SKM-1 treated with dmso at 0.1 percent for 144 hours (cell line): ENCODE measurements at regions not wholly inside any gene's neighbourhood (a gene's known extent, or its start where the extent isn't known, plus 50 kb on each side); places are given as distances from the start of the nearest gene placed in this dataset.

Experiments used
- DNase-seq: peaks from one replicate; lab custom pipeline; 2025; ENCODE audit not compliant: unreplicated experiment; lab: John Stamatoyannopoulos, UW

DNA sequence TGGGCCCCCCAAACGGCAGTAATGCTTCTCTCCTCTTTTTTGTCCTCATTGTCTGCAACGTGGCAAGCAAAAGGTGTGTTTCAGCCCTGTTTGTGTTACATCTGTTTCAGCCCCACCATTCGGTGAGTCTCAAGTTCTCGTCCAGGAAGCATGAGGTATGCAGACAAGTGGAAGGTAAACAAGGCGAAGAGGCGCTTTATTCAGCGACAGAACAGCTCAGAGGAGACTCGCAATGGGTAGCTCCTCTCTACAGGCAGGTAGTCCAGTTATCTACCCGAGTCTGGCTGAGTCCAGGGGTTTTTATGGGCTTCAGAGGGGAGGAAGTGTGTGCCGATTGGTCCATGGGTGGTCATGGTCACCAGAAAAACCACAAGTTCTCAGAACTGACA, 733.4 kb upstream of the CDH7 start:
- DNase-seq = no peak

DNA sequence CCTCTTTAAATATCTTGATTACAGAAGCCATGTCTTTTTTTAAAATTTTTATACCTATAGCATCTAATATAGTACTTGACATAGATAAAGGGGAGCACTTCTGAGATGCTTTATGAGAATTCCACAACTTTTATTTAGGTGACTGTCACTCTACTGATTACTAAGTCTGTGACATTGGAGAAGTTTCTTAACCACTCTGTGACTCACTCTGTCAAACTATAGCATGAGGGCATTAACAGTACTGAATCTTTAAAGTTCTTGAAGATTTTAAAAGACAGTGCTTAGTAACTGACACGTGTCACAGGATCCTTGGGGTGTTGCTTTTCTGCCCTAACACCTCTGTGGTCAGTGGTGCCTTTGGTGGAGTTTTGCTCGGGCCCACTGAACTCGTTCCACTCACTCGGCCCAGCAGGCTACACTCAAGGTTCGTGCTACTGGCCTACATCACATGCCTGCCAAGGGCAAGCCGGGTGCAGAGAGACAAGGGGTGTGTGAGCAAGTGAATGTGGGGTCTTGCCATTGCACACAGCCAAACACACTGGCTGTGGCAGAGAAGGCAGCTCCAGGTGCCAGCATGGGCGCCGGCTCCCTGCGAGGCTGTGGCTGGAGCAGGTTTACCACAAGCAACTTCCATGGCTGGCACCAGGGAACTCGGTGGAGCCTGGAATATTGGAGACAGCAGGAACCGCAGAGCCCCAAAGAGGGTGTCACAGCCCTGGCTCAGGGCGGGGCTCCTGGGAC, 734.0 kb upstream of the CDH7 start:
- DNase-seq = no peak

DNA sequence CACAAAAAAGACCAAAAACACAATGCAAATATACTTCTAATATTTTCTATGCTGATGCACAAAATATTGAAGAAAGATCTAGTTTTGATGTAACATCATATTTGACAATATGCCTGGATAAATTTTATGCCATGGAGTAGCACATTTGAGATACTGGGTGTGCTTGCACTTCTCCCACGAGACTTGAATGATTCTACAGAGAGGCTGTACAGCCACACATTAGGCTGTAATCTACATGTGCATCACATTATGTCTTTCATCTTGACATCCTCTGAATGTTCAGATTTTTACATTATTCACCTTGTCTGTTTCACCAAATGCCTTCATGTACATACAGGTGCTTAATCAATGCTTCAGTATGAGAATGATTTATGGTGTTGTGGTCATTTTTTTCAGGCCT, 756.4 kb upstream of the CDH7 start:
- no peak for DNase-seq

DNA sequence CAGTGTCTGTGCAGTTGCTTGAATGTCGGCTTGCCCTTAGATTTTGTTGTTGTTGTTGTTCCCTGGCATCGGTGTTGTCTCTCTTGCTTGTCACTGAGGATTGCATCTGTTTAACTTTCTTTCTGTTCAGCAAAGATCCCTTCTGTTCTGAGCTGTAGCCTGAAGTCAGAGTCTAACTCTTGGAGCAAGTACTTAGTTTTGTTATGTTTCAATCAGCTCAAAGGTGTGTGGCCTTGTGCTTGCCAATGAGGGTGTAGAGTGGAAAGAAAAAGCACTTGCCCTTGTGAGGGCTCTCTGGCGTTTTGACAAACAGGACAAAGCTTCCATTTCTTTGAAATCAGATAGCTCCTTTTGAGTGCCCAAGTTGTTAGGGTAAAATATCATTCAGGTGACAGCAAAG, 757.1 kb upstream of the CDH7 start:
- DNase-seq = no peak

DNA sequence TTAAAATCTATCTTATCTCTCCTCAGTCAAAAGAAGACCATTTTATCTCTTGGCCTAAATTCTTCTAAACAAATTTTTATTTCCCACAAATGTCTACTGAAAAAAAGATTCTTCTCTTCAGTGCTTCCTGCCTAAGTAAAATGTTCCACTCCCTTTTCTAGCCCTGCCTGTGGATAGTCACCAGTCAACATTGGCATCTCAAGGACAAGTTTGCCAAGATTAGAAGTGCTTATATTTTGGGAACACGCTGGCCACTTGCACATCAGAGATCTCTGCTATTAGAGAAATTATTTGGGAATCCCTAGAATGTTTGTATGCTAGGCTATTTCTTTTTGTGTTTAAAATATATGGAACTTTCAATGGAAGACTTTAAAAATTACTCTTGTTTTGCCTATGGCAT, 758.2 kb upstream of the CDH7 start:
- no peak for DNase-seq

DNA sequence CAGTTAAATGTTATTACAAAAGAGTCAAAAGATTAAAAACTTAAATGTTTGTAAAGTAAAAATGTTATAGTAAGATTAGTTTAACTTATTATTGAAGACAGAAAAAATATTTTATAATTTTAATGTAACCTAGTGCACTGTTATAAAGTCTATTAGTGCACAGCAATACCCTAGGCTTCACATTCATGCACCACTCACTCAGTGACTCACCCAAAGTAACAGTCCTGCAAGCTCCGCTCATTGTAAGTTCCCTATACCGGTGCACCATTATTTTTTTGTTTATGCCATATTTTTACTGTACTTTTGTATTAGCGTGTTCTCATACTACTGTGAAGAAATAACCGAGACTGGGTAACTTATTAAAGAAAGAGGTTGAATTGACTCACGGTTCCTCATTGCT, 759.7 kb upstream of the CDH7 start:
- DNase-seq = no peak

DNA sequence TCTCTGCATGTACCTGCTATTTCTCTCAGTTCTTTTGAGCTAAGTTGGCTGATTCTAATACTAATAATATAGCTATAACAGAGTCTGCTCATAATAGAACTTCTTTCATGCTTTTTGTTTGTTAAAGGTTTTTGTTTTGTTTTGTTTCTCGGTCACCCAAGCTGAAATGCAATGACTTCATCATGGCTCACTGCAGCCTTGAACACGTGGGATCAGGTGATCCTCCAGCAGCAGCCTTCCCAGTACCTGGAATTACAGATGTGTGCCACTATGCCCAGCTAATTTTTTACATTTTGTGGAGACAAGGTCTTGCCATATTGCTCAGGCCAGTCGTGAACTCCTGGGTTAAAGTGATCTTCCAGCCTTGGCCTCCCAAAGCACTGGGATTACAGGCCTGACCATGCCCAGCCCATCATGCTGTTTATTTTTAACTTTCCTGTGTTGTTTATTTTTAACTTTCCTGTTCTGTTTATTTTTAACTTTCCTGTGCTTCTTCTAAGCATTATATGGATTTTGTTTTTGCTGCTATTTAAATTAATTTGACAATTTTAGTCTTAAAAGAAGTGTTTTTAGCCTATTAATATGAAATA, 763.8 kb upstream of the CDH7 start:
- no peak for DNase-seq

DNA sequence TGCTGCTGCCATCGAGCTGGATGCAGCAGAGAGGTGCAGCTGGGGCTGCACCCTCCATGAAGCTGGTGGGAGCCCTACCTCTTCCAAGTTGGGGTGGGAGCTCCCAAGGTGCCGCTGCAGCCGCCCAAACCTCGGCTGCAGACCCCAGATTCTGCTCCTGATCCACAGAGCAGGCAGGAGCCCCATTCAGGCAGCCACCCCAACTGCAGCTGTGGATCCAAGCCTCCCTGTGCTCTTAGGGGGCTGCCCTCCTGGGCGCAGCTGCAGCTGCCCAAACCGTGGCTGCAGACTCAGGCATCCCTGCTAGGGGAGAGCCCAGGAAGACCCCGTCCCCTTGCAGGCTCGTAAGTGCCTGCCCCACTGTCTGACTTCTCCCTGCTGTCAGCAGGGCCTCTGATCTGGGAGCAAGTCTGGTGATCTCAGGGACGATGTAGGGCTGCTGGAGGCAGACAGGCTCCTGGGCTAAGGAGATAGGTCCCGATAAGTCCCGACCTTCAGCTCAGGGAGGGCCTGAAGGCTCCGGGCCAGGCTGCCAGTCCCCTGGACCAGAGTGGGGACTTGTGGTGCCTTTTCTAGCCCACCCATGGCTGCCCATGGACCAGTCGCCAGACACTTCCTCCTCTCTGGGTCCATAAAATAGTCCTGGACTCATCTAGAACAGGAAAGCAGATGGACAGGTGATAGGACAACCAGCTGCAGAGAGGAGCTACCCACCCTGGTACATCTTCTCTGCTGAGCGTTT, 767.1 kb upstream of the CDH7 start:
- DNase-seq = no peak

DNA sequence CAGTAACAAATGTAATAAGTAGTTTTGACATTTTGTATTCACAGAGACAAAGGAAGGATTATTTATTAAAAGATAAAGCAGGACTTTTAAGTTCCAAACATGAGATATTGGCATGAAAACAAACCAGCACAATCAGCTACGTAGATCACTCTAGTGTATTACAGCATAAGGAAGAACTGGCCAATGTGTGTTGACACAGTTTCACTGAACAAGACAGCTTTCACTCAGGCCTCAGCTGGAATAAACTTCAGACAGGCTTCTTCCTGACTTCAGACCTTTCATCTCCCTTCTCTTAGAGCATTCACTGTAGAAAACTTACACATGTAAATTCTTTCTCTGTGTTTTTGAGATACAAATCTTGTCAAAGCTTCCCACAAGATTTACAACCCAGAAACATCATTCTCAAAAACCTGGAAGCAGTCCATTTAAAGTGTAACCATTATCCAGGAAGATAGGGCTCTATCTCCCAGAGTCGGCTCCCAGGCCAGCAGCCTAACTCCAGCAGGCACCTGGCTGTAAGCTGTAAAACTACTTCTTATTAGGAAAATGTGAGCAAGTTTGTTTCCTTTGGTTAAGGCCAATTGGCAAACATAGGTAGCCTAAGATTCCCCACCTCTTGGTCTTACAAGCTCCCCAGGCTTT, 768.3 kb upstream of the CDH7 start:
- no peak for DNase-seq

DNA sequence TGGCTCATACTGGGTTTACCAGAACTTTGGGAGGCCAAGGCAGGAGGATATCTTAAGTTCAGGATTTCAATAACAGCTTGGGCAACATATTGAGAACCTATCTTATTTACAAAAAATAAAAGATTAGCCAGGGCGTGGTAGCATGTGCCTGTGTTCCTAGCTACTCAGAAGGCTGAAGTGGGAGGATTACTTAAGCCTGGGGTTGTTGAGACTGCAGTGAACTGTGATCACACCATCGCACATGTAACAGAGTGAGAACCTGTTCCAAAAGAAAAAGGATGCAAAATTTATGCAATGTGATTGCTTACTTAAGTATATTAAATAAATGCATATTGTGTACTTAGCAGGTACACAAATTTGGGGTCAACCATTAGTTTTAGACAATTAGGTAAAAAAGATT, 768.9 kb upstream of the CDH7 start:
- DNase-seq = no peak

DNA sequence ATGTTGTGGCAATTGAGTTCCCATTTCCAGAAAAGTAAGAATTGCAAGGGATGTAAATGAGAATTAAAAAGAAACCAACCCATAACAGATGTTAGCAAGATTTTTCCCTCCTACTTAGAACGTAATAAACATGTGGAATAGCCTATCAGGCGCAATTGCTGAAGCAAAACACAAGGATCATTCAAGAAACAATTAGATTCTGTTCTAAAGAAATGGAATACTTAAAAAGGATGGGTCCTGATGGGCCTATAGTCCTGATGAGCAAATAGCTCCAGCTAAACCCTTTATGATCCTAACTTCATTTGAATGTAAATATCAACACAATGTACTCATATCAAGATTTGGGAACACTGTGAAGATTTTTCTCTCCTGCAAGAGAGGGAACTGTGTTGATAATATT, 771.0 kb upstream of the CDH7 start:
- no peak for DNase-seq

DNA sequence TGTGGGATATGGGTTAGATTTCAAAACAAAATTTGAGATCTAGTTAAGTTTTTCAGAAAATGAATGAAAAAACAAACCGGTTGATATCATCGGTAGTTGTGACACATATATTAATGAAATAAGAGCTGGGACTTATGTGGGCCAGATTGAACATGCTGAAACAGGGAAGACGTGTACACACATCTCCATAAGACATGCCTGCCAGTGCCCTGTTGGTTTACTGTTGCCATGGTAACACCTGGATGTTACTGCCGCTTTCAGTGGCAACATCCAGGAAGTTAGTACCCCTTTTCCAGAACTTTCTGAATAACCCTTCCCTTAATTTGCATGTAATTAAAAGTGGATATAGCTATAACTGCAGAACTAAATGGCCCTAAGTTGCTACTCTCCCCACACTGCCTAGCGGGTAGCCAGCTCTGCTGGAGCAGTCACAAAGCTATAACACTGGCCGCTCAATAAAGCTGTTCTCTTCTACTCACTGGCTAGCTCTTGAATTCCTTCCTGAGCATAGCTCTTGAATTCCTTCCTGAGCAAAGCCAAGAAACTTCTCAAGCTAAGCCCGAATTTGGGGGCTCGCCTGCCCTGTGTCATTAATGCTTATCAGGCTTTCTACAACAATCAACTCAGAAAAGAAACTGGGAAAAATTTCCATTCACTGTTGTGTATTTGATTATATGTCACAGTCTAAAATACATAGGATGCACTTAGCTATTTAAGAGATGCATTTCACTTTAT, 776.3 kb upstream of the CDH7 start:
- no peak for DNase-seq

DNA sequence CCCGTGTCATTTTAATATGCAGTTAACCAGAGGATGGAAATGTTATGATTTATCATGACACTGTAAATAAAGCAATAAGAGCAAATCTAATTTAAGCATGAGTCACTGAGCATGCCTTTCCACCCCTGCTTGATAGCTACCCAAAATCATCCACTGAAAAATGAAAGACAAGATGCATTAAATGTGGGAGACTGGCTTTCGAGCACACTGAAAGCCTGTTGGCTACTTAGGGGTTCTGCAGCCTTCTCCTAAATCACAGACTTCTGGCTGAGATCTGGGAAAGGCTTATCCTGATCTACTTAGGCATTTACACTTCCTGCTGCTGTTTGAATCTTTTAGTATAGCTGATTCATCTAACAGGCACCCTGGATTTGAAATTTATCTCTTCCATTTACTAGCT, 778.3 kb upstream of the CDH7 start:
- no peak for DNase-seq

DNA sequence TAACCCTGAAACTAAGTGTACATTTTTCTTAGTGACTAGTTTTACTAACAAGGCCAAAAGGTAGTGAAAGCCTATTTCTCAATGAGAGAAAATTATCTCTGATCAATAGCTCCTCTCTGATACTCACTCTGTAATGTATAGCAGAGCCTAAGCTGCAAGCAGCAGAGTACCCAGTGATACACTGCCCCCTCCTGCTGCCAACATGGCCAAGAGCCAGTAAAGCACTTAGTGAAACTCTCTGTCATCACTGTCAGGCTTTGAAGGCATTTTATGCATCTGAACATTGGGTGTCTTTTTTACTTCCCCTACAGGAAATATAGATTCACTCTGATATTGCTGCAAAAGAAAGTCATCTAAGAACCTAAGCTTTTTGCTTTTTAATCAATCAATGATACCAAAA, 784.1 kb upstream of the CDH7 start:
- DNase-seq = no peak

DNA sequence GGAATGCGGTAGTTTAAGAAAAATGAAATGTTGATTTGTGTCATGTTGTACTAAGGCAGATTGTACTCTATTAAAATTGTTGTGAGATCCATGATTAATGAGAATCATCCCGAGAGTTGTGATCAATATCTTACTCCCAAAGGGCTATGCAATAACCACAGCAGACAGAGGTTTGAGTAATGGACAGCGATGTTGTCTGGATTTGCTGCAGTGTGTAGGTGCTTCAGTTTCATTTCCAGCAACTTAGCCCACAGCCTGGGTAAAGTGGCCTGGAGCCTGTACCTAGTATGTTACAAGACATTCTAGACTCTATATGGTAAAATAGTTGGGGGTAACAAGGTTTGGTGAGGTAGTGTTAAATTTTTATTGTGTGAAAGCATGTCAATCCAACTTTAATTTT, 794.3 kb upstream of the CDH7 start:
- no peak for DNase-seq

DNA sequence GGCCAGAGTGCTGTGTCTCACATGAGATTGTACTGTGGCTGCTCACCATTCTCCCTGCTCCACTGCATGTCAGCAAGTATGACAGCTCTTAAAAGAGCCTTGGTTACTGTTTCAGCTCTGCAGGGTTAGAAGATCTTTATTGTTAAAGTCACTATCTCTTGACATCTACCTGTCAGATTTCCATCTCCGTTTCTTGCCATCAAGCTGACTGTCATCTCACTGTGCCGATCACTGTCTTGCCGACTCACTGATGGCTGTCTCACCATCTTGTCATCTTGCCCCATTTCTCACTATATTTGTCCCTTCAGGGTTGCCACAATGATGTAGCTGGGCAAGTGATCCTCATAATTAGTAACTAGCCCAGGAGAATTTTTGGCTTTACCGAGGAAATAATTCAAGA, 800.9 kb upstream of the CDH7 start:
- no peak for DNase-seq

DNA sequence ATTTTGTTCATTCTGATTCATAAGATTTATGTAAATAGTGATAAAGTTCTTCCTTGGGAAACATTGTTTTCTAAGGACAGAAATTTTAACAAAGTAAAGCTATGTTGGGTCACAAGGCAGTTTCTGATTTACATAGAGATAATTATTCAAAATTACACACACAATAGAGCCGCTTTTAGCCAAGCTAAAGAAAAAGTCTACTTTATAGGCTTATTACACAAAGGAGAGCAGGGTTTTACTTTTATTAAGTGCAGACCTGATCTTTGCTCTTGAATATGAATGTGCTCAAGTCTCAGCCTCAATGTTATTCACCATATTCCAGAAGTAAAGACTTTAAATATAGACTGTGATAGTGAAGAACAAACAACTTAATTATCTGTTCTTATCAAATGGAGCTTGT, 787.8 kb upstream of the LINC00305 start:
- DNase-seq = no peak

DNA sequence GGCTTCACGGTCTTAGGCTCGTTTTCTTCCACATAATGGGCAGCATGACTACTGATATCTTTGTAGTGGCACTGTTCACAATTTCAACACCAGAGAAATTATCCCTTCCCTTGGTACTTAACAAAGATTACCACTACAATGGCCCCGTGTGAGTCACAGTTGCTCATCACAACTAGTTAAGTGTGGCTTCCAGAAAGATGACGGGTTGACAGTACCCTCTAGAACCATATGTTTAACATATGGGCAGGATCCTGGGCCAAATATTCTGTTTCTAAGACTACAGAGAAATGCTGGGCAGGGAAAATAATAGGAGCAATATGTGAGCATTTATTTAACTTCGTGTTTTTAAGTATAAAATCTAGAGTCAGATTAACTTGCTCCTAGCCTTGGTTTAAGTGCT, 780.1 kb upstream of the LINC00305 start:
- no peak for DNase-seq

DNA sequence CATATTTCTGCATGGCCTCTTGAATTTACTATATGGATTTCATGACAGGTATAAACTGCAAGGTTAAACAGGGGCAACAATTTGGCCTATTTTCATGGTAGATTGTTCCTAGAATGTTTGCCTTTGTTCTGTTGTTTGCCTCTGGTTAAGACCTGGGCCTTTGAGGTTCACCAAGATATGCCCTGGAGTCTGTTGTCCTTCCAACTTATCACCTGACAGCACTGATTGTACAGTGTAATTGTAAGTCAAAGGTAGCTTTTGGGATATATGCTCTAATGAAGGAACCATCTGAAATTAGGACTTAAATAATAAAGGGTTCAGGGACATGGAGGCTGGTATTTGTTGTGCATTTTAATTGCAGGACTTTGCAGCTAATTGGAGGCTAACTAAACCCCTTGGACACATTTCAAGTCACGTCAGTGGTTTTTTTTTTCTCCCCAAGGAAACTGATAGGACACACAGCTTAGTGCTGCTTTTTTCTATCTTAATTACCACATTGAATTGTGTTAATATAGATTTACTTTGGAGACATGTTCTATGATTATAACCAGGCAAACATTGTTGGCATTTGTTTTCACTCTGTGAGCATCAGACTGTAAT, 771.2 kb upstream of the LINC00305 start:
- no peak for DNase-seq

DNA sequence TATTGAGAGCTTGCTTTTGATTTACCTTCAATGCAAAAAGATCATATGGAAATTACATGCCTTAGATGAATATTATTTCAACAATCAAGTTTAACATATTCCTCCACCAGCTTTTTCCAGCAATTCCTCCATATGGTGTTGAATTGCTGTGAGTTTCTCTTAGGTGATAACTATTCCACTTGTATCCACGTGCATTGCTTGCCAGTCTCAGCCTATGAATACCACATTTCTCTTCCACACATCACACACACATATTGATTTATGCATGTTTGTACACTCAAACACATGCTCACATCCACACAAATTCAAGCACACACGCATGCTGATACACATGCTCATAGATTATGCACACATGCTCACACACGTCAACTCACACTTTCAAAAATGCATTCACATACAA, 770.0 kb upstream of the LINC00305 start:
- DNase-seq = no peak

DNA sequence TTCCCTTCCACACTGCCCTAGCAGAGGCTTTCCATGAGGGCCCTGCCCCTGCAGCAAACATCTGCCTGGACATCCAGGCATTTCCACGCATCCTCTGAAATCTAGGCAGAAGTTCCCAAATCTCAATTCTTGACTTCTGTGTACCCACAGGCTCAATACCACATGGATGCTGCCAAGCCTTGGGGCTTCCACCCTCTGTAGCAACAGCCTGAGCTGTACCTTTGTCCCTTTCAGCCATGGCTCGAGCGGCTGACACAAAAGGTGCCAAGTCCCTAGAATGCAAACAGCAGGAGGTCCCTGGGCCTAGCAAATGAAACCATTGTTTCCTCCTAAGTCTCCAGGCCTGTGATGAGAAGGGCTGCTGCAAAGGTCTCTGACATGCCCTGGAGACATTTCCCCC, 744.5 kb upstream of the LINC00305 start:
- DNase-seq = no peak
